Bone marrow (tissue), 2 donors: ENCODE measurements at regions not wholly inside any gene's neighbourhood (a gene's known extent, or its start where the extent isn't known, plus 50 kb on each side); places are given as distances from the start of the nearest gene placed in this dataset.
"Not testable (repeated sequence)": the region's sequence is repeated elsewhere in the genome, so short reads cannot be mapped to it uniquely, and the experiment has no call there.

Experiments used
- DNase-seq, 2 donors: peaks; one replicate each; lab custom pipeline; 2025; lab: John Stamatoyannopoulos, UW

GRCh38 chr2:12618576-12618975, 98.2 kb upstream of the TRIB2 start:
- no peak for DNase-seq

- no peak for DNase-seq
These were observed 96.8 kb upstream of the TRIB2 start for GRCh38 chr2:12619975-12620374.

- no peak for DNase-seq
These were observed 96.0 kb upstream of the TRIB2 start for GRCh38 chr2:12620759-12621158.

- DNase-seq, result no peak
These were observed 93.7 kb upstream of the TRIB2 start for GRCh38 chr2:12623051-12623450.

- no peak for DNase-seq
These were observed 92.4 kb upstream of the TRIB2 start for GRCh38 chr2:12624384-12624783.

- no peak for DNase-seq
These were observed 91.7 kb upstream of the TRIB2 start for GRCh38 chr2:12624905-12625598.

GRCh38 chr2:12628541-12628940, 88.2 kb upstream of the TRIB2 start:
- DNase-seq, result not testable (repeated sequence)

- no peak for DNase-seq
These were observed 79.7 kb upstream of the TRIB2 start for GRCh38 chr2:12636837-12637581.

GRCh38 chr2:12637754-12638153, 79.0 kb upstream of the TRIB2 start:
- DNase-seq, result no peak

- no peak for DNase-seq
These were observed 75.3 kb upstream of the TRIB2 start for GRCh38 chr2:12641441-12641840.

- no peak for DNase-seq
These were observed 74.4 kb upstream of the TRIB2 start for GRCh38 chr2:12642332-12642731.

- DNase-seq, result no peak
These were observed 73.9 kb upstream of the TRIB2 start for GRCh38 chr2:12642859-12643258.

- no peak for DNase-seq
These were observed 66.9 kb upstream of the TRIB2 start for GRCh38 chr2:12649602-12650400.

- DNase-seq, result no peak
These were observed 65.1 kb upstream of the TRIB2 start for GRCh38 chr2:12651641-12652040.

GRCh38 chr2:12652723-12653122, 64.0 kb upstream of the TRIB2 start:
- no peak for DNase-seq

- DNase-seq, result no peak
These were observed 59.2 kb upstream of the TRIB2 start for GRCh38 chr2:12657560-12657959.

GRCh38 chr2:12658310-12658945, 58.3 kb upstream of the TRIB2 start:
- DNase-seq, result no peak

GRCh38 chr2:12661489-12661888, 55.2 kb upstream of the TRIB2 start:
- no peak for DNase-seq

GRCh38 chr2:12663306-12664037, 53.3 kb upstream of the TRIB2 start:
- no peak for DNase-seq

GRCh38 chr2:12665334-12665733, 51.4 kb upstream of the TRIB2 start:
- no peak for DNase-seq

- no peak for DNase-seq
These were observed 50.3 kb upstream of the TRIB2 start for GRCh38 chr2:12666445-12666844.
